Fibroblast of lung (primary cell): ENCODE measurements at regions not wholly inside any gene's neighbourhood (a gene's known extent, or its start where the extent isn't known, plus 50 kb on each side); places are given as distances from the start of the nearest gene placed in this dataset.

ENCODE experiments used
- CTCF ChIP-seq, 2 donors: IDR thresholded peaks in 1 of 2; conservative IDR thresholded peaks in 1 of 2; 1 replicate in 1 of 2; 2 replicates in 1 of 2; pipeline ENCODE4 v1.5.1; 2011 to 2012; ENCODE audit warnings: low read length in 2 of 2, control low read depth in 1 of 2, inconsistent platforms in 1 of 2, low read depth in 1 of 2, mild to moderate bottlenecking in 1 of 2
- EZH2 ChIP-seq: IDR thresholded peaks from 2 replicates; pipeline ENCODE4 v1.5.1; 2012; ENCODE audit warnings: low read length, control low read depth, mild to moderate bottlenecking; ENCODE audit errors: missing control alignments

DNA sequence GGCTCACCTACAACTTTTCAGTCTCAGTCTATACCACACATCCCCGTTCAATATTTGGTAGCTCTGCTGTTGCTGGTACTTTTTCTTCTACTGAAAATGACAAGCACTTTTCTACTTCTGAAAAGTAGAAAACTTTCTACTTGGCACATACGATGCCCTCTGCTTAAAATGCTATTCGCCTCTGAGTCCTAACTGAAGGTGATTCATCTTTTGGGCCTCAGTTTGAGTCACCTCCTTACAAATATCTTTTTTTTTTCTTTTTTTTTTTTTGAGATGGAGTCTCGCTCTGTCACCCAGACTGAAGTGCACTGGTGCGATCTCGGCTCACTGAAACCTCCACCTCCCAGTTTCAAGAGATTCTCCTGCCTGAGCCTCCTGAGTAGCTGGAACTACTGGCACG lies 136.0 kb upstream of the CYYR1 start:
- TF ChIP-seq CTCF (conservative IDR thresholded peaks at IDR 0.05 in 1 of 2, IDR thresholded peaks at IDR 0.05 in 1 of 2; ENCODE audit: low read depth in 1 of 2, low read length in 2 of 2), result no peak
- no peak for TF ChIP-seq EZH2
